IMR-90 (cell line): ENCODE measurements at regions not wholly inside any gene's neighbourhood (a gene's known extent, or its start where the extent isn't known, plus 50 kb on each side); places are given as distances from the start of the nearest gene placed in this dataset.
"Not testable (repeated sequence)": the region's sequence is repeated elsewhere in the genome, so short reads cannot be mapped to it uniquely, and the experiment has no call there.

Experiments
- ATAC-seq: fragments of 200-7000 bp; cut with Tn5 transposase; 2 replicates; pipeline ENCODE4 v1.9.1; 2020; ENCODE audit warnings: low read depth, mild to moderate bottlenecking, moderate library complexity
- BruUV-seq: library from RNA; stranded (reverse); fragments of 400-500 nt; replicated peaks from 2 replicates; lab custom pipeline; 2021; lab: Mats Ljungman, UMichigan
- CTCF ChIA-PET: fragments of 300-600 bp; formaldehyde crosslinking; extraction: SDS; loops from one replicate; lab custom pipeline; 2021; ENCODE audit warnings: antibody characterized with exemption; lab: Yijun Ruan, JAX
- POLR2A ChIA-PET: fragments of 300-600 bp; sonication (Branson Sonifier 250); formaldehyde crosslinking; loops from one replicate; lab custom pipeline; 2022; ENCODE audit warnings: antibody characterized with exemption; ENCODE audit not compliant: unreplicated experiment; lab: Charles Lee
- DNase-seq: peaks from one replicate; pipeline ENCODE4 v3.0.0; 2013
- H2AFZ ChIP-seq: replicated peaks from 2 replicates; pipeline ENCODE3; 2013; ENCODE audit warnings: low read length, mild to moderate bottlenecking; ENCODE audit not compliant: poor library complexity
- H2AK5ac ChIP-seq: 2 replicates; pipeline ENCODE4 v1.6.1; 2013; ENCODE audit warnings: low read depth, low read length, inconsistent platforms
- H2AK9ac ChIP-seq: replicated peaks from 2 replicates; pipeline ENCODE3; 2013; ENCODE audit warnings: mild to moderate bottlenecking, low read depth, low read length, moderate library complexity; ENCODE audit not compliant: poor library complexity
- H2BK120ac ChIP-seq: 2 replicates; pipeline ENCODE4 v1.6.1; 2013; ENCODE audit warnings: low read depth, low read length, inconsistent platforms
- H2BK15ac ChIP-seq: 3 replicates; pipeline ENCODE4 v1.6.1; 2013; ENCODE audit warnings: low read depth, low read length, inconsistent platforms
- H2BK20ac ChIP-seq: 2 replicates; pipeline ENCODE4 v1.6.1; 2013; ENCODE audit warnings: low read depth, mild to moderate bottlenecking, inconsistent platforms, low read length, moderate library complexity
- H2BK5ac ChIP-seq: 2 replicates; pipeline ENCODE4 v1.6.1; 2013; ENCODE audit warnings: mild to moderate bottlenecking, low read depth, low read length, inconsistent platforms; ENCODE audit not compliant: poor library complexity, severe bottlenecking
- H3K14ac ChIP-seq: replicated peaks from 2 replicates; pipeline ENCODE4 v1.6.1; 2013; ENCODE audit warnings: low read depth, low read length, inconsistent platforms
- H3K18ac ChIP-seq: 2 replicates; pipeline ENCODE4 v1.6.1; 2013; ENCODE audit warnings: low read depth, low read length, control low read depth
- H3K23ac ChIP-seq: 2 replicates; pipeline ENCODE4 v1.6.1; 2013; ENCODE audit warnings: low read depth, low read length, inconsistent platforms
- H3K27ac ChIP-seq: 2 replicates; pipeline ENCODE4 v1.5.1; 2013; ENCODE audit warnings: mild to moderate bottlenecking, control low read depth, low read length; ENCODE audit not compliant: insufficient read depth
- H3K27me3 ChIP-seq: 2 replicates; pipeline ENCODE4 v1.6.1; 2013; ENCODE audit warnings: low read length; ENCODE audit not compliant: control insufficient read depth, insufficient read depth
- H3K36me3 ChIP-seq: 2 replicates; pipeline ENCODE4 v1.6.1; 2013; ENCODE audit warnings: low read length, mixed read lengths; ENCODE audit not compliant: control insufficient read depth, insufficient read depth
- H3K4ac ChIP-seq: 2 replicates; pipeline ENCODE4 v1.6.1; 2013; ENCODE audit warnings: low read depth, low read length, inconsistent platforms
- H3K4me1 ChIP-seq: 2 replicates; pipeline ENCODE4 v1.6.1; 2013; ENCODE audit warnings: low read length, mixed read lengths; ENCODE audit not compliant: control insufficient read depth, insufficient read depth
- H3K4me2 ChIP-seq: 2 replicates; pipeline ENCODE4 v1.6.1; 2013; ENCODE audit warnings: low read depth, mild to moderate bottlenecking, control low read depth, low read length, moderate library complexity
- H3K4me3 ChIP-seq: 2 replicates; pipeline ENCODE4 v1.5.1; 2013; ENCODE audit warnings: low read depth, mild to moderate bottlenecking, control low read depth, low read length, moderate library complexity; ENCODE audit not compliant: insufficient read depth
- H3K56ac ChIP-seq: 2 replicates; pipeline ENCODE4 v1.6.1; 2013; ENCODE audit warnings: low read length, inconsistent platforms; ENCODE audit not compliant: insufficient read depth; ENCODE audit errors: extremely low read depth
- H3K79me1 ChIP-seq, 2 experiments: 2 replicates each; pipeline ENCODE4 v1.6.1; 2013; ENCODE audit warnings: low read length in 2 of 2, inconsistent platforms in 1 of 2, low read depth in 1 of 2
- H3K9ac ChIP-seq: 2 replicates; pipeline ENCODE4 v1.6.1; 2013; ENCODE audit warnings: low read depth, low read length, control low read depth
- H3K9me1 ChIP-seq: 2 replicates; pipeline ENCODE4 v1.6.1; 2013; ENCODE audit warnings: low read length, inconsistent platforms; ENCODE audit not compliant: insufficient read depth
- H3K9me3 ChIP-seq: 2 replicates; pipeline ENCODE4 v1.6.1; 2013; ENCODE audit warnings: low read length; ENCODE audit not compliant: control insufficient read depth, insufficient read depth
- H4K20me1 ChIP-seq: 2 replicates; pipeline ENCODE4 v1.6.1; 2013; ENCODE audit warnings: low read length, inconsistent platforms; ENCODE audit not compliant: insufficient read depth
- H4K5ac ChIP-seq: 2 replicates; pipeline ENCODE4 v1.6.1; 2013; ENCODE audit warnings: mild to moderate bottlenecking, low read depth, low read length, control low read depth
- H4K8ac ChIP-seq, 2 experiments: 2 replicates each; pipeline ENCODE4 v1.6.1; 2013; ENCODE audit warnings: low read depth in 2 of 2, low read length in 2 of 2, control low read depth in 1 of 2, inconsistent platforms in 1 of 2
- H4K91ac ChIP-seq: 2 replicates; pipeline ENCODE4 v1.6.1; 2013; ENCODE audit warnings: low read depth, low read length, inconsistent platforms; ENCODE audit not compliant: insufficient read depth
- WGBS, 2 experiments: methylation state at CpG; one replicate each; pipeline versions ENCODE4 v1.1.5 to v1.1.7; 2013; ENCODE audit warnings: missing lambda C conversion rate in 2 of 2; ENCODE audit not compliant: insufficient read length in 1 of 2; ENCODE audit errors: extremely low coverage in 2 of 2; 5-methylcytosine and 5-hydroxymethylcytosine counted together
- dilution Hi-C: fragments of 300-500 bp; cut with HindIII; formaldehyde crosslinking; loops from one replicate; pipeline ENCODE4 v1.14.3; 2018; ENCODE audit warnings: low sequenced_read_pairs; ENCODE audit not compliant: unreplicated experiment
- in situ Hi-C: fragments of 300-500 bp; cut with MboI; formaldehyde crosslinking; loops from 3 replicates; pipeline ENCODE4 v1.14.3; 2019; ENCODE audit warnings: low sequenced_read_pairs, inconsistent platforms, mixed read lengths
- intact Hi-C: fragments of 100-400 bp; cut with micrococcal nuclease; formaldehyde crosslinking; loops from 2 replicates; pipeline ENCODE4 v1.10.0; 2022

DNA sequence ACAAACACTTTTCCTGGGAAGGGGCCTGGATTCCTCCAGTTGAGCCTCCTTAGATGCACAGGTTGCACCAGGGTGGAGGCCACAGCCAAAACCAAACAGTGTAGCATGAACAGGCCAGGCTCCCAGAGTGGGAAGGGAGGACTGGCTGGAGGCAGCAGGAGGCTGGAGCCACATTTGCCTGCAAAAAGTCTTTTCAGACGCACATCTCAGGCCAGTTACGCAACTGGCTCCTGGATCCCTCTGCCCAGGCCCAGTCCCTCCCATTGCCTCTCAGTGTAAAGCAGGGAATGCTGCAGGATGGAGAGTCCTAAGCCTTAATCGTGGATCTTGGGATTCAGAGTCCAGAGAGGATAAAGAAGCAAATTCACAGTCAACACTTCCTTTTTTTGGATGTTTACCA lies 305.1 kb upstream of the PLGLB1 start:
- H3K4me3 ChIP-seq, H3K27me3 ChIP-seq, intact Hi-C loops, H3K4me1 ChIP-seq, H3K56ac ChIP-seq, H2AFZ ChIP-seq, H4K5ac ChIP-seq, H2AK9ac ChIP-seq, H2BK15ac ChIP-seq, in situ Hi-C loops, H3K23ac ChIP-seq, ATAC-seq, H3K9me3 ChIP-seq, H3K18ac ChIP-seq, H3K36me3 ChIP-seq, CTCF ChIA-PET, H2AK5ac ChIP-seq, H3K4me2 ChIP-seq, H3K9ac ChIP-seq, H4K20me1 ChIP-seq, dilution Hi-C loops, POLR2A ChIA-PET, DNase-seq, H3K9me1 ChIP-seq, H3K14ac ChIP-seq, BruUV-seq, H4K8ac ChIP-seq, H3K79me1 ChIP-seq: not testable (repeated sequence)
- no CpG with 5 or more reads among the region's 3 CpGs for WGBS, 2 experiments
- H3K27ac ChIP-seq: 0 out of 2 replicates have a peak overlapping the region, but pooled peaks have one; percentile 3
- H3K4ac ChIP-seq: 0 out of 2 replicates have a peak overlapping the region, but pooled peaks have one; percentile 43
- 0 out of 2 replicates have a peak overlapping the region, but pooled peaks have one; percentile 67 for H2BK20ac ChIP-seq
- H4K91ac ChIP-seq: peak overlapping the region; percentile 75; the same call in 1 of the 2 replicates
- H2BK120ac ChIP-seq: 0 out of 2 replicates have a peak overlapping the region, but pooled peaks have one; percentile 15
- peak overlapping the region; percentile 65 for H2BK5ac ChIP-seq

DNA sequence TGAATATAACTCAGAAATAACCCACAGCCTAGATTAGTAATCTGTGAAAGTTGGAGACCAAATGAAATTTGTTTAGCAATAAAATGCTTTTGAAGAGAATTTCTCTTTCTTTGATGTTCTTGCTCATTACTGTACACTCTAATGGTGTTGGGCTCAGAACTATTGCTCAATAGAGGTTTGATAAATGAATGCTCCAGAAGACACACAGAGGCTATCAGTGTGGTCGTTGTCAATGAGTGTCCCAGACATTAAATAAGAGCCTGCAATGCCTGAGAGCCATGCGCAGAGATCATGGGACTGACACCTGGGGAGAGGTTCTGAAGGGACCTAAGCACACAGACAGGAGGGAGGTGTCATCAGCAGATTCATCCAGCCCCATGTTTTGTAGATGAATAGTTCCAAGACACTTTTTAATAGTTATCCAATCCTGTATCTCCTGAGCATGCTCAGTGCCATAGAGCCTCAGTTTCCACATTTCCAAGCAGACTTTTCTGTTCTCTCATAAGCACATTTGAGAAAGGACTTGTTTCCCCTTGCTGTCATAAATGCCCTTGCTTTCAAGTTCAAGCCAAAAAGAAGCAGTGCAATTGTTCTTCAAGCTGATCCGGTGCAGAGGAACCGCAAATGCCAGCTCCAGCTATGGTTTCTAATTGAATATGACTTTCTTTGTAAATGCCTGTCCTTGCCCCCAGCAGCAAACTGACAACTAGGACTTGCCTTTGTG lies 306.2 kb upstream of the PLGLB1 start:
- H2BK20ac ChIP-seq, DNase-seq, H2BK120ac ChIP-seq, H3K79me1 ChIP-seq, H3K4me1 ChIP-seq, H3K9ac ChIP-seq, H3K9me1 ChIP-seq, H3K27me3 ChIP-seq, H4K20me1 ChIP-seq, H2BK5ac ChIP-seq, H3K36me3 ChIP-seq, H3K56ac ChIP-seq, H3K4ac ChIP-seq, H2AFZ ChIP-seq, H3K14ac ChIP-seq, H4K8ac ChIP-seq, dilution Hi-C loops, CTCF ChIA-PET, BruUV-seq, POLR2A ChIA-PET, intact Hi-C loops, H3K4me2 ChIP-seq, H2AK5ac ChIP-seq, H2BK15ac ChIP-seq, H3K18ac ChIP-seq, H3K9me3 ChIP-seq, H4K91ac ChIP-seq, H3K23ac ChIP-seq, H4K5ac ChIP-seq, H3K4me3 ChIP-seq, in situ Hi-C loops, H2AK9ac ChIP-seq, H3K27ac ChIP-seq, ATAC-seq: not testable (repeated sequence)
- WGBS, 2 experiments: no CpG with 5 or more reads among the region's 4 CpGs
